ENCODE measurements at regions not wholly inside any gene's neighbourhood (a gene's known extent, or its start where the extent isn't known, plus 50 kb on each side); places are given as distances from the start of the nearest gene placed in this dataset.

GRCh38 chr6:156510242-156510641 lies 266.9 kb upstream of the ARID1B start:
- no peak overlapping the region for H3K4me3 ChIP-seq (replicated peaks; ENCODE audit: low read depth, low read length)
- no peak for TF ChIP-seq CTCF (IDR thresholded peaks at IDR 0.05; ENCODE audit: low read length, missing control alignments)
- DNase-seq (ENCODE audit: low read depth), result no peak

- H3K4me3 ChIP-seq (replicated peaks; ENCODE audit: low read depth, low read length), result no peak overlapping the region
- no peak for TF ChIP-seq CTCF (IDR thresholded peaks at IDR 0.05; ENCODE audit: low read length, missing control alignments)
- DNase-seq (ENCODE audit: low read depth), result no peak
Measured at GRCh38 chr6:156509496-156509895, 267.7 kb upstream of the ARID1B start.

GRCh38 chr6:156508923-156509322 lies 268.3 kb upstream of the ARID1B start:
- DNase-seq (ENCODE audit: low read depth), result no peak
- no peak for TF ChIP-seq CTCF (IDR thresholded peaks at IDR 0.05; ENCODE audit: low read length, missing control alignments)
- H3K4me3 ChIP-seq (replicated peaks; ENCODE audit: low read depth, low read length), result no peak overlapping the region

GRCh38 chr6:156508126-156508525 lies 269.1 kb upstream of the ARID1B start:
- no peak for TF ChIP-seq CTCF (IDR thresholded peaks at IDR 0.05; ENCODE audit: low read length, missing control alignments)
- H3K4me3 ChIP-seq (replicated peaks; ENCODE audit: low read depth, low read length), result no peak overlapping the region
- no peak for DNase-seq (ENCODE audit: low read depth)

GRCh38 chr6:156507656-156508055 lies 269.5 kb upstream of the ARID1B start:
- no peak overlapping the region for H3K4me3 ChIP-seq (replicated peaks; ENCODE audit: low read depth, low read length)
- no peak for TF ChIP-seq CTCF (IDR thresholded peaks at IDR 0.05; ENCODE audit: low read length, missing control alignments)
- no peak for DNase-seq (ENCODE audit: low read depth)

- no peak for TF ChIP-seq CTCF (IDR thresholded peaks at IDR 0.05; ENCODE audit: low read length, missing control alignments)
- no peak for DNase-seq (ENCODE audit: low read depth)
- H3K4me3 ChIP-seq (replicated peaks; ENCODE audit: low read depth, low read length), result no peak overlapping the region
Measured at GRCh38 chr6:156507106-156507505, 270.1 kb upstream of the ARID1B start.

- no peak for TF ChIP-seq CTCF (IDR thresholded peaks at IDR 0.05; ENCODE audit: low read length, missing control alignments)
- no peak overlapping the region for H3K4me3 ChIP-seq (replicated peaks; ENCODE audit: low read depth, low read length)
Measured at GRCh38 chr6:156502969-156503504, 274.1 kb upstream of the ARID1B start.

More at GRCh38 chr6:156502969-156503504, 274.1 kb upstream of the ARID1B start:
- DNase-seq (ENCODE audit: low read depth), result no peak
